Endothelial cell (in vitro differentiated cells): ENCODE measurements at regions not wholly inside any gene's neighbourhood (a gene's known extent, or its start where the extent isn't known, plus 50 kb on each side); places are given as distances from the start of the nearest gene placed in this dataset.
A peak's percentile ranks its signal among the peaks of the same experiment; 100 is the strongest.

Experiments used
- DNase-seq: peaks from one replicate; pipeline ENCODE4 v3.0.0; 2021; ENCODE audit warnings: low spot score
- H3K27ac Mint-ChIP-seq: one replicate; pipeline ENCODE4 v1.8.0; 2021; ENCODE audit warnings: mixed read lengths, inconsistent platforms; ENCODE audit not compliant: unreplicated experiment
- H3K27me3 Mint-ChIP-seq: one replicate; pipeline ENCODE4 v1.8.0; 2021; ENCODE audit warnings: mild to moderate bottlenecking, moderate library complexity, mixed read lengths, inconsistent platforms; ENCODE audit not compliant: unreplicated experiment
- H3K36me3 Mint-ChIP-seq: one replicate; pipeline ENCODE4 v1.8.0; 2021; ENCODE audit warnings: mild to moderate bottlenecking, low read depth, mixed read lengths, inconsistent platforms; ENCODE audit not compliant: unreplicated experiment
- H3K4me1 Mint-ChIP-seq: one replicate; pipeline ENCODE4 v1.8.0; 2021; ENCODE audit warnings: mild to moderate bottlenecking, mixed read lengths, inconsistent platforms; ENCODE audit not compliant: unreplicated experiment
- H3K4me3 Mint-ChIP-seq: one replicate; pipeline ENCODE4 v1.8.0; 2021; ENCODE audit warnings: mild to moderate bottlenecking, mixed read lengths, inconsistent platforms; ENCODE audit not compliant: unreplicated experiment
- H3K9me3 Mint-ChIP-seq: one replicate; pipeline ENCODE4 v1.8.0; 2021; ENCODE audit warnings: mixed read lengths, inconsistent platforms; ENCODE audit not compliant: unreplicated experiment
- TF ChIP-seq, protein P1 (sequence below): fragments of 200-600 bp; sonication (generic); IDR thresholded peaks from one replicate; pipeline ENCODE4 v1.5.0; 2021; ENCODE audit warnings: antibody characterized with exemption; ENCODE audit not compliant: unreplicated experiment

DNA sequence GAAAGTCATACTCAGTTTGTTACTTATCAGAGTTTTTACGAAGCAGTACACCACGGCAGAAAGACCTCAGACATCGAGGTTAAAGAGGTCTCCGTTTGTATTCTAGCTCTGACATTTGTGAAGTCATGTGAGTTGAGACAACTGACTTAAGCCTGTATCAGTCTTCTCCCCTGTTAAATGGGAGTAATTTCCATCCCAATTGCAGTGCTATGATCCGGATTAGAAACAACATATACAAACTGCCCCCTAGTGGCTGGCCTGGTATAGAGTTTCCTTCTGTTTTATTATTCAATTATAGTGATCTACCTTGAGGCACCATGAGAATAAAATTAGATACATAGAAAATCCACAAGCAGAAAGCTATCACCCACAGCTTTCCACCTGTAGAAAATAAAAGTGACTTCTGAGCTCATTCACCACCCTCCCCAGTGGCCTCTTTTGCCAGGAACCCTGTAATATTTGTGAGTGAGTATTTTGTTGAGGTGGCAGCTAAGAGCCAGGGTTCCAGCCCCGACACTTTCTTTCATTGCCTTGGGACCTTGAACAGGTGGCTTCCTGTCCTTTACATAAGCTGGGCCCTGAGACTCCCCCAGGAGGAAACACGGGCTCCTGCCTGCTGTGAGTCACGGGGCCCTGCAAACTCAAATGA lies 607.2 kb upstream of the MGMT start:
- Mint-ChIP-seq H3K9me3 (no peaks in the 10 kb centered on the region), H3K4me3 (no peak overlapping the region), H3K27me3 (peaks cover 6% of the 10 kb centered on the region), H3K27ac (no peak overlapping the region), H3K36me3 (no peaks in the 10 kb centered on the region), H3K4me1 (peaks cover 4% of the 10 kb centered on the region)
- DNase-seq, result peak; percentile 53
- TF ChIP-seq, protein P1, sequence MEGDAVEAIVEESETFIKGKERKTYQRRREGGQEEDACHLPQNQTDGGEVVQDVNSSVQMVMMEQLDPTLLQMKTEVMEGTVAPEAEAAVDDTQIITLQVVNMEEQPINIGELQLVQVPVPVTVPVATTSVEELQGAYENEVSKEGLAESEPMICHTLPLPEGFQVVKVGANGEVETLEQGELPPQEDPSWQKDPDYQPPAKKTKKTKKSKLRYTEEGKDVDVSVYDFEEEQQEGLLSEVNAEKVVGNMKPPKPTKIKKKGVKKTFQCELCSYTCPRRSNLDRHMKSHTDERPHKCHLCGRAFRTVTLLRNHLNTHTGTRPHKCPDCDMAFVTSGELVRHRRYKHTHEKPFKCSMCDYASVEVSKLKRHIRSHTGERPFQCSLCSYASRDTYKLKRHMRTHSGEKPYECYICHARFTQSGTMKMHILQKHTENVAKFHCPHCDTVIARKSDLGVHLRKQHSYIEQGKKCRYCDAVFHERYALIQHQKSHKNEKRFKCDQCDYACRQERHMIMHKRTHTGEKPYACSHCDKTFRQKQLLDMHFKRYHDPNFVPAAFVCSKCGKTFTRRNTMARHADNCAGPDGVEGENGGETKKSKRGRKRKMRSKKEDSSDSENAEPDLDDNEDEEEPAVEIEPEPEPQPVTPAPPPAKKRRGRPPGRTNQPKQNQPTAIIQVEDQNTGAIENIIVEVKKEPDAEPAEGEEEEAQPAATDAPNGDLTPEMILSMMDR, result peak; percentile 77

DNA sequence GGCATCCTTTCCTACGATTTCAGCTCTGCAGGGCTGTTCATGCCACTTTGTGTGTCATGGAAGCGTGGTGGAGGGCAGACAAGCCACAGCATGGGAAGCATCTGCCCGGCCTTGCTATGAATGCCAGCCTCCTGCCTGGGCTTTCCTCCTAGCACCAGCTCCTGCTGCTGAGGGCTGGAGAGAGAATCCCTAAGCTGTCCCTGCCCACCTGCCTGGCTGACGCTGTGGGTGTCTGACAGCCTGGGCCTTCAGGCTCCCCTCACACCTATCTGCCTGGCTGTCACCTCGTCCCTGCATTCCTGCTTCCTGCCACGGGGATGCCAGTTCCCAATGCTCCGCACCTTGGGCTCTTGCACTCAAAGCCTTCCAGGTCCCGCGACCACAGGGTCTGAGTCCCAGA lies 606.5 kb upstream of the MGMT start:
- H3K9me3 Mint-ChIP-seq, result no peaks in the 10 kb centered on the region
- H3K27ac Mint-ChIP-seq, result no peak overlapping the region
- peaks cover 6% of the 10 kb centered on the region for H3K27me3 Mint-ChIP-seq
- H3K4me1 Mint-ChIP-seq, result peaks cover 4% of the 10 kb centered on the region
- TF ChIP-seq, protein P1, result no peak
- no peak for DNase-seq
- no peak overlapping the region for H3K4me3 Mint-ChIP-seq
- no peaks in the 10 kb centered on the region for H3K36me3 Mint-ChIP-seq

DNA sequence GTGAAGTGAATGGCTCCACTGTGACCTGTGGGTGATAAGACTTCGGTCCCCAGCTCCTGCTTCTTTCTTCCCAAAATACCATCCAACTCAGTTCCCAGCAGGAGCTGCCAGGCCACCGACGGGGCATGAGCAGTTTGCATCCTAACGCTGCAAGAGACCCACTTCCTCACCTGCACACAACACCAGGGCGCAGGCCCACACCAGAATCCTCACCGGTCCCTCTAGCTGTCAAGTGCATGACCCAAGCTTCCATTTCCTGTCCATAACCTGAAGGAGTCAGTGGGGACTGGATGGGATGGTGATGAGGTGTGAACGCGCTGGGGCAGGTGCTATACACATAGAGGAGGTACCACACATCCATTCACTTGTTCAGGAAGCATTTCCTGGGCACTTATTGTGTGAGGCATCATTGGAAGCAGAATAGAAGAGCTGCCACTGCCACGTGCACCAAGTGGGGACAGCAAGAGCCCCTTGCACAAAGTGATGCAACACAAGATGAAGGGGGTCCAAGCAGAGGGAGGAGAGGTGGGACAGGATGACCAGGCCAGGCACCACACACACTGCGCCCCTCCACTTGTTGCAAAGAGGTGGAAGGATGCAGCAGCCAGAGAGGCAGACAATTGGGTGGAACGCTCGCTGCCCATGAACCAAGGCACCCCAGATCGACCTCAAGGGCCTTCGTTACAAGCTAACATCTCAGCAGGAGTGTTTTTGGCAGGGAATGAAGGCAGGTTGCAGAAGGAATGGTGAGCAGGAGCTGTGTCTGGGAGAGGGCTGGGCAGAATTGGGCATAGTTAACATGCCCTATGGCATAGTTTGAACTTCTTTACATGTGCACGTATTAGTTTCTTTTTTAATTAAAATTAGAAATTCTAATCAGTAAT lies 605.8 kb upstream of the MGMT start:
- Mint-ChIP-seq H3K4me3 (no peak overlapping the region), H3K9me3 (no peaks in the 10 kb centered on the region), H3K27ac (no peak overlapping the region), H3K27me3 (peaks cover 6% of the 10 kb centered on the region), H3K36me3 (no peaks in the 10 kb centered on the region), H3K4me1 (peaks cover 3% of the 10 kb centered on the region)
- no peak for DNase-seq
- TF ChIP-seq, protein P1, result no peak

DNA sequence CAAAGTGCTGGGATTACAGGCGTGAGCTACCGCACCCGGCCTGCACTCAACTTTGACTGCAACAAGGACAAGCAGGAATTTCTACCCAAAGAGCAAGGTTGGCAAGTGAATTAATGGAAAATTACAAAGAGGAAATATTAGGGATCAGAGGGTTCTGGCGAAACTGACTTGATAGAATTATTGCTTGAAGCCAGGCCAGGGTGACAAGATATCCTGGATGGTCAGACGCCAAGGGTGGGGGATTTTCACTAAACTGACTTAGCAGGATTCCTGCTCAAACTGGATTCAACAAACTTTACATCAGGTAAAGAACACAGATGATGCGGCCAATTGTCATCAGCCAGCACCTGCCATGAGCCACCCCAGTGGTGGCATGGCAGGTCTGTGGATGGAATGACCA lies 603.6 kb upstream of the MGMT start:
- DNase-seq, result no peak
- Mint-ChIP-seq H3K27me3 (peaks cover 10% of the 10 kb centered on the region), H3K36me3 (no peaks in the 10 kb centered on the region), H3K4me1 (peaks cover 3% of the 10 kb centered on the region), H3K9me3 (no peaks in the 10 kb centered on the region), H3K27ac (no peak overlapping the region), H3K4me3 (no peak overlapping the region)
- TF ChIP-seq, protein P1, result no peak
